GM18505 (cell line): ENCODE measurements at regions not wholly inside any gene's neighbourhood (a gene's known extent, or its start where the extent isn't known, plus 50 kb on each side); places are given as distances from the start of the nearest gene placed in this dataset.
"Not testable (repeated sequence)": the region's sequence is repeated elsewhere in the genome, so short reads cannot be mapped to it uniquely, and the experiment has no call there.

Experiments
- ATAC-seq: cut with Tn5 transposase; IDR thresholded peaks from one replicate; pipeline ENCODE4 v1.9.1; 2021; ENCODE audit not compliant: unreplicated experiment
- POLR2A ChIP-seq: IDR thresholded peaks from 4 replicates; pipeline ENCODE4 v1.6.1; 2011; ENCODE audit warnings: borderline replicate concordance; ENCODE audit not compliant: insufficient read depth, insufficient read length; ENCODE audit errors: extremely low read depth

DNA sequence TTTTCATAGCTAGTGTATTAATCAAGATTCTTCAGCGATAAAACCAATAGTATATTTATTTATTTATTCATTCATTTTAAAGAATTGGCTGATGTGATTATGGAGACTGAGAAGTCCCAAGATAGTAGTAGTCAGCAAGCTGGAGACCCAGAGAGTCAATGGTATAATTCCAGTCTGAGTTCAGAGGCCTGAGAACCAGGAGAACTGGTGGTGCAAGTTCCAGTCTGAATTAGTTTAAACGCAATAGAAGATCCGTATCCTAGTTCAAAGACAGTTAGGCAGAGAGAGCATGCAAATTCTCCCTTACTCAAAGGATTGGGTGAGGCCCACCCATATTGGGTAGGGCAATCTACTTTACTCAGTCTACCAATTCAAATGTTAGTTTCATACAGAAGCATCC is 364.2 kb upstream of the RPS23 start:
- TF ChIP-seq POLR2A = no peak
- no peak for ATAC-seq

DNA sequence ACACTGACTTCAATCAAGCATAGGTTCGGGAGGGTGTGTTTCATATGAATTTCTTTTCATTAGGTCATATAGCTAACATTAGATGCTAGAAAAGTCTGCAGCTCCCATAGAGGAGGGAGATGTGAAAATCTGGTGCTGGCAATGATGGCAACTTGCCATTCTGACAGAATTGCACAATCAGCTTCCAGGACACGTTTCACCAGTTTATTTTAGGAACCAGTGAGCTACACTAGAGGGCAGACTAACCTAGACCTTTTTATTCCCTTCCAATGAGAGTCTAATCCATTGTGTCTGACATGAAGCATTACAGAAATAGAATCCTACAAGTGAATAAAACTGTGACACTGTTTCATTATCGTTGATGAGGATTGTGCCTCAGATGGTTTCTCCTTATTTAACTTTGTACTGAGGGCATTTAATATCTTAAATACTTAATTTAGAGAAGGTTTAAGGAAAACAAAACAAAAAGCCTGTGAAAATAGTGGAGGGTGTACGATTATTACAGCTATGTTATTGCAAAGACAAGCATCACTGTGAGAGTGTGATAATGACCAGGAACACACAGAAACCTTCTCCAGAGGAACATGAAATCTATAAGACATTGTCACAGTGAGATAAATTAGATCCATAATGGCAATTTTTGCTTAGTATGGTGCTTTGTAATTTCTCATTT is 363.3 kb upstream of the RPS23 start:
- TF ChIP-seq POLR2A = no peak
- peak; percentile 87 for ATAC-seq

DNA sequence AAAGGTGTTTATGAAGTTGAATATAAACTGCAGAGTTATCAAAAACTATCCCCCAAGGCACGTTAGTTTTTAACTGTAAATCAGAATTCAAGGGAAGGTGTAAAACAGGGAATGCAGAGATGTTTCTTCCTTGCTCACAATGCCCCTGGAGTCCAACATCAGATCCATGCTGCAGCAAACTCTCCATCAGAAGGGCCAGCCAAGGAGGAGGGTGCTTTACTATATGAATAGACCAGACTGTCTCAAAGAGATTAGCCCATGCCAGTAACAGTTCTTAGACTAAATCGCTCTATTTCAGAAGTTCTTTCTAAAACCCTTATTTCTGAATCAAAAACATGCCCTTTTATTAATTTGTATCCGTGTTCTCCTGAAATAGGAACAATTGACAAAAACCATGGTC is 362.8 kb upstream of the RPS23 start:
- ATAC-seq = no peak
- no peak for TF ChIP-seq POLR2A

DNA sequence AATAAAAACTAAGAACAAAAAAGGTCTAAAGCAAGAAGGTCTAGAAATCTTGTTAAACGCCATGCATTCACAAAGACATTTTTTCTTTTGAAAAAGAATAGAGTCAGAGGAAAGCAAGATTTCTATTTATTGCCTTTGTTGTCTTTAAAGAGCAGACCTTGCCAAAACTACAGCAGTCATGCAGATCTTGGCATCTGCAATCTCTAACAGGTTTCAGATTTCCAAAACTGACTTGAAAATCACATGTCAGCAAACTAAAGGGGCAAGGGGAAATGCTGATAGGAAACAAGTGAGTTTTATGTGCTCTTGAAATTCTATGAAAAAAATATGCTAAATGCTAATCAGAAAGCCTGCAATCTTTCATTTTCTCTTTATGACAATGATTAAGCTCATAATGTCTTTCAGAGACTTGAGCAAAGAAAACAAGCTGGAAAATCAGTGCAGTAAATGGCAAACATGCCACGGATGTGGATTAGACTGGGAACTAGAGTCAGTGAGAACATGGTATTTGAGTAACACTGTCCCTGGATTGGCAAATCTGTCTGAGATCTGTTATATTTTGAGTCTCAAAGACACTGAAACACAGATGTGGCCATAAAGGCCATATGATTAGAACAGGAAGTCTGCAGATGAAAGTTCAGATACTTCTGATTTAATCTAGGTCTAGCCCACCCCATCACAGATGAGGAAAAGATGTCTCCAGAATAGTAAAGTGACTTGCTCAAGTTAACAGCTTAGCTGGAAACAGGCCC is 361.4 kb upstream of the RPS23 start:
- no peak for TF ChIP-seq POLR2A
- no peak for ATAC-seq

DNA sequence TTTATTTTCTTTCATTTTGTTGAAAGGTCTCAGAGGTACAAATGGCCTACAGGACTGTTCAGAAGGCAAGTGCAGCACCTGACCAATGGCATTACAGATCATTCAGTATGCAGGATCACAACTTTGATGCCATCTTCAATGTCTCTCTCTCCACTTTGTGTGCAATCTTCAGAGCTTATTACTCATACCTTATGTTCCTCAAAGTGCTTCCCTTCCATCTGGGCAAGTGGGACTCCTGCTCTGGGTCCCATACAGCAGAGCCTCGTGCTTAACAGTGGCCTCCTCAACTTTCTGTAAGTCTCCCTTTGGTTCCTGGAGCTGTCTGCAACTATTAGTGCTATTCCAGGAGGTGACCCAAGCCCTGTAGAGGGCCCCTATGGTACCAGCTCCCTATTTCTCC is 358.4 kb upstream of the RPS23 start:
- no peak for TF ChIP-seq POLR2A
- no peak for ATAC-seq

DNA sequence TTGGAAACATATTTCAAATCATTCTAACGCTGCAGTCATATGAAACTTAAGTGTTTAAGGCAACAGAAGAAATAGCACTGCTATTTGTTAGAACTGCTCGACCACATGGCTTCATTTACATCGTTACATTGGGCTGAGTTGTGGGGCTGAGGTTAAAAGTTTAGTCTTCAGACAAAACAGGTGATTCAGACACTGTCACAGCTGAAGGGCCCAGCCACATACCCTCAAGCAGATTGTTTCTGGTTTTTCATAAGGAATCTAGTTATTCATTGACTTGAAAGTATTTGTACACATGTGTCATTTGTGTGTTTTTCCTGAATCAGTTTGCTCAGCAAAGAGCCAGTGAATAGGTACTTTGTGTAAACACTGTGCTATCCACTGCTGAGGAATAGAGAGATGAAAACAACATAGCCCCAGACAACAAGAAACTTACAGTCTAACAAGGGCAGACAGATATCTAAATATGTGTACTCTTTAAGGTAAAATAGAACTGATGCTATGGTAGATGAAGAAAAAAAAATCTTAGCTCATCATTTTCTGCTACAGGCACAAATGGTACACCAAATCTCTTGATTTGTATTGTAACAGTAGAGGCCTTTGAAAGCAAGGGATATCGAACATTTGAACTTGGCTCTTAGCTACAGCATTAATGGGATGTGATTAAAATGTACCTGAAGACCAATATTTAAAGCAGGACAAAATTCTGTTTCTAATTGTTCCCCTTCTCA is 357.6 kb upstream of the RPS23 start:
- no peak for ATAC-seq
- TF ChIP-seq POLR2A = no peak

DNA sequence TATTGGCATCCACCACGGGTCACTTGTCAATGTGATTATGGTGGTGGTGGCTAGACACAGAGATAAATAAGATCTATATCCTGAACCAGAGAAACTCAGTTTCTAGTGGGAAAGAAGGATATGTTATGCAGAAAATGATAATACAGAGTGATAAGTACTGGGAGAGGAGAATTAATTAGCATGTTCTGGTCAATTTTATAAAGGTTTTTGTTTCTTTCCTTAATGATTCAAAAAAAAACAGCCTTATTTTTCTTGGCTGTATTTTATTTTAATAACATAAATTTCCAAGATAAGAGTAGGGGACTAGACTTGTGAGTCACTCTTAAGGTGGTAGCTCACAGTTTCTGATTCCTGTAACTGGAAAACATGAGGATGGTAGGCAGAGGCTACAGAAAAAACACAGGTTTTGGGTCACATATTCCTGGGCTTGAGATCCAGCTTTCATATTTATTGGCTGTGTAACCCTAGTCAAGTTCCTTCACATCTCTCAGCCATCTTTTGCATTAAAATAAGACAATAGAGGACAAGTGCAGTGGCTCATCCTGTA is 350.3 kb upstream of the RPS23 start:
- TF ChIP-seq POLR2A = no peak
- ATAC-seq = no peak

DNA sequence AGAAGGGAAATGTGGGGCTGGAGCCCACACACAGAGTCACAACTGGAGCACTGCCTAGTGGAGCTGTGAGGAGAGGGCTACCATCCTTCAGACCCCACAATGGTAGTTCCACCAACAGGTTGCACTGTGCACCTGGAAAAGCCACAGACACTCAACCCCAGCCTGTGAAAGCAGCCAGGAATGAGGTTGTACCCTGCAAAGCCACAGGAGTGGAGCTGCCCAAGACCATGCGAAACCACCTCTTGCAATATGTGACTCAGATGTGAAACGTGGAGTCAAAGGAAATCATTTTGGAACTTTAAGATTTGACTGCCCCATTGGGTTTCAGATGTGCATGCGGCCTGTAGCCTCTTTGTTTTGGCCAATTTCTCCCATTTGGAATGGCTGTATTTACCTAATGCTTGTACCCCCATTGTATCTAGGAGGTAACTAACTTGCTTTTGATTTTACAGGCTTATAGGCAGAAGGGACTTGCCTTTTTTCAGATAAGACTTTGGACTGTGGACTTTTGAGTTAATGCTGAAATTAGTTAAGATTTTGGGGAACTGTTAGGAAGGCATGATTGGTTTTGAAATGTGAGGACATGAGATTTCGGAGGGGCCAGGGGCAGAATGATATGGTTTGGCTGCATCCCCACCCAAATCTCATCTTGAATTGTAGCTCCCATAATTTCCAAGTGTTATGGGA is 348.9 kb upstream of the RPS23 start:
- ATAC-seq = not testable (repeated sequence)

DNA sequence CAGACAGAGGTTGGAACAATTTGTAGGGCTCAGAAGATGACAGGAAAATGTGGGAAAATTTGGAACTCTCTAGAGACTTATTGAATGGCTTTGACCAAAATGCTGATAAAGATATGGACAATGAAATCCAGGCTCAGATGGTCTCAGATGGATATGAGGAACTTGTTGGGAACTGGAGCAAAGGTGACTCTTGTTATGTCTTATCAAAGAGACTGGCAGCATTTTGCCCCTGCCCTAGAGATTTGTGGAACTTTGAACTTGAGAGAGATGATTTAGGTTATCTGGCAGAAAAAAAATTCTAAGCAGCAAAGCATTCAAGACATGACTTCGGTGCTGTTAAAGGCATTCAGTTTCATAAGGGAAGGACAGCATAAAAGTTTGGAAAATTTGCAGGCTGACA is 347.9 kb upstream of the RPS23 start:
- not testable (repeated sequence) for ATAC-seq

DNA sequence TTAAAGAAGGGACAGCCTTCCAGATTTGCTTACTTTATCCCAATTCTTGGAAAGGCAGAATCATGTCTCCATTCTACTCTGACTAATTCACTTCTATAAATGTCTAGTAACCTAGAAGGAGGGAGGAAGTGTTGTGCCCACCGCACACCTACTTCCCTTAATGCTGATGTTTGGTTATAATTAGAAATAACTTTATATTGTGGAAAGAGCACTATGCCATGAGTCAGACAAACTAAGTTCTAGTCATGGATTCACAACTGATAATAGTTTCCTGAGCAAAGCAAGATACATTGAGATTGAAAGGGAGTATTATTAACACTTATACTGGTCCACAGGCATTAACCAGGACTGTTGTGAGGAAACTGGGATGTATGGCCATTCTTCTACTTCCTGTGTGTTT is 345.9 kb upstream of the RPS23 start:
- TF ChIP-seq POLR2A = no peak
- ATAC-seq = no peak

DNA sequence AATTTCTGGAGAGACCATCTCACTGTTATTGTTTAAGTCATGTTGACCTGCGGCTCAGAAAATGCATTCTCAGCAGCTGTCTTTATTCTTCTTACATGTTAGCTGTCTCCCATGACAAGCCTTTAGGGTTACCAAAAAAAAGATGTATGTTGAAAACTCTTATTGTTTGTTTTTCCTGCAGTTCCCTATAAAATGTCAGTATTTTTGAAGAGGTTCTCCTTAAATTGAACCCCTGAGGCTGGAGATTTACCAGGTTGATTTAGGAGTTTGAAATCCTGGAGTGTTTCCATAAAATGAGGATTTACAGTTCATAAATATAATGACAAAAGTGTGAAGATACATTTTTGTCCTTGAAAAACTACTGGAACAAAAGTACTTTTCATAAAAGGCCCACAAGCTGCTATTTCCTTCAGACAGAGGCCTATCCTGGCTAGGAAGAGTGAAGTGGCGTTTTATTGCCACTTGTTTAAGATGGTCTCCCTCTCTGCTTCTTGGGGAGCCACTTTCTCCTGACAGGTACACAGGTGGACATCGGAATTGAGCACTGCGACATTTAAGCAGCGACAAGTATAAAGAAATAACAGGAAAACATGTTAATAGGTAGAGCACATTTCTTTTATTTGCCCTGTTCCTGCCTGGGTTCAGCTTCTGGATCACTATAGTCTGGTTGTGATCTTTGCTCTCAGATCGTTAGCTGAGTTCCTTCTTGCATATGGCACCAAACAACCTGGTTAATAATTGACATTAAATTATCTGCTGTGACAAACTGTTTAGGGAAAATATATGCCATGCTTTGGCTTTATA is 344.8 kb upstream of the RPS23 start:
- no peak for ATAC-seq
- no peak for TF ChIP-seq POLR2A

DNA sequence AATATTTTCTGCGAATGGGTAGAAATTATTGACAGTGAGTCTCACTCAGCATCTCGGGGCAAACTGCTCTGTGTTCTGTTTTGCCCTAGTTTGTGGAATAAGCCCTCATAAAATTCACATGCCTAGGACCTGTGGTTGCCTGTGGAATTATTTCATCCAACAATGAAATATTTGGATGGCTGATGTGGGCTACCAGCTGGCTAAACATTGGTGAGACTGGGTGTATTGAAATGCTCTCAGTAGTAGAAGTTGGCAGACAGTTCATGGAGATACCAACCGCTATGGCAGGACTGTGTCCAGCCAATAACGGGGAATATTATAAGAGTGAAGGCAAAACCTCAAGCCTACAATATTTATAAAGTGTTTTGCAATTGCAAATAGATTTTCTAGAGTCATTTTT is 344.1 kb upstream of the RPS23 start:
- TF ChIP-seq POLR2A = no peak

More for the DNA sequence above, 344.1 kb upstream of the RPS23 start:
- no peak for ATAC-seq
